ENCODE measurements at regions not wholly inside any gene's neighbourhood (a gene's known extent, or its start where the extent isn't known, plus 50 kb on each side); places are given as distances from the start of the nearest gene placed in this dataset.
A peak's percentile ranks its signal among the peaks of the same experiment; 100 is the strongest.

- no peak for TF ChIP-seq CTCF (IDR thresholded peaks at IDR 0.05; ENCODE audit: extremely low read depth, missing control alignments)
- DNase-seq (ENCODE audit: low spot score), result no peak
Measured at GRCh38 chr1:102178480-102178879, 181.8 kb upstream of the OLFM3 start.

GRCh38 chr1:102174259-102174863, 177.6 kb upstream of the OLFM3 start:
- peak; percentile 82 for TF ChIP-seq CTCF (IDR thresholded peaks at IDR 0.05; ENCODE audit: extremely low read depth, missing control alignments)
- DNase-seq (ENCODE audit: low spot score), result peak; percentile 16

GRCh38 chr1:102172200-102172599, 175.5 kb upstream of the OLFM3 start:
- no peak for DNase-seq (ENCODE audit: low spot score)
- TF ChIP-seq CTCF (IDR thresholded peaks at IDR 0.05; ENCODE audit: extremely low read depth, missing control alignments), result no peak

GRCh38 chr1:102163799-102164198, 167.1 kb upstream of the OLFM3 start:
- TF ChIP-seq CTCF (IDR thresholded peaks at IDR 0.05; ENCODE audit: extremely low read depth, missing control alignments), result no peak
- DNase-seq (ENCODE audit: low spot score), result no peak

- DNase-seq (ENCODE audit: low spot score), result no peak
- no peak for TF ChIP-seq CTCF (IDR thresholded peaks at IDR 0.05; ENCODE audit: extremely low read depth, missing control alignments)
Measured at GRCh38 chr1:102151242-102151641, 154.5 kb upstream of the OLFM3 start.

- no peak for DNase-seq (ENCODE audit: low spot score)
- TF ChIP-seq CTCF (IDR thresholded peaks at IDR 0.05; ENCODE audit: extremely low read depth, missing control alignments), result no peak
Measured at GRCh38 chr1:102120910-102121309, 124.2 kb upstream of the OLFM3 start.

GRCh38 chr1:102118150-102118549, 121.4 kb upstream of the OLFM3 start:
- TF ChIP-seq CTCF (IDR thresholded peaks at IDR 0.05; ENCODE audit: extremely low read depth, missing control alignments), result no peak
- no peak for DNase-seq (ENCODE audit: low spot score)

Data from GM20000 (cell line).